GM19467 (cell line): ENCODE measurements at regions not wholly inside any gene's neighbourhood (a gene's known extent, or its start where the extent isn't known, plus 50 kb on each side); places are given as distances from the start of the nearest gene placed in this dataset.

Experiments used
- ATAC-seq: cut with Tn5 transposase; IDR thresholded peaks from one replicate; pipeline ENCODE4 v1.9.1; 2021; ENCODE audit warnings: mild to moderate bottlenecking, moderate library complexity; ENCODE audit not compliant: unreplicated experiment

DNA sequence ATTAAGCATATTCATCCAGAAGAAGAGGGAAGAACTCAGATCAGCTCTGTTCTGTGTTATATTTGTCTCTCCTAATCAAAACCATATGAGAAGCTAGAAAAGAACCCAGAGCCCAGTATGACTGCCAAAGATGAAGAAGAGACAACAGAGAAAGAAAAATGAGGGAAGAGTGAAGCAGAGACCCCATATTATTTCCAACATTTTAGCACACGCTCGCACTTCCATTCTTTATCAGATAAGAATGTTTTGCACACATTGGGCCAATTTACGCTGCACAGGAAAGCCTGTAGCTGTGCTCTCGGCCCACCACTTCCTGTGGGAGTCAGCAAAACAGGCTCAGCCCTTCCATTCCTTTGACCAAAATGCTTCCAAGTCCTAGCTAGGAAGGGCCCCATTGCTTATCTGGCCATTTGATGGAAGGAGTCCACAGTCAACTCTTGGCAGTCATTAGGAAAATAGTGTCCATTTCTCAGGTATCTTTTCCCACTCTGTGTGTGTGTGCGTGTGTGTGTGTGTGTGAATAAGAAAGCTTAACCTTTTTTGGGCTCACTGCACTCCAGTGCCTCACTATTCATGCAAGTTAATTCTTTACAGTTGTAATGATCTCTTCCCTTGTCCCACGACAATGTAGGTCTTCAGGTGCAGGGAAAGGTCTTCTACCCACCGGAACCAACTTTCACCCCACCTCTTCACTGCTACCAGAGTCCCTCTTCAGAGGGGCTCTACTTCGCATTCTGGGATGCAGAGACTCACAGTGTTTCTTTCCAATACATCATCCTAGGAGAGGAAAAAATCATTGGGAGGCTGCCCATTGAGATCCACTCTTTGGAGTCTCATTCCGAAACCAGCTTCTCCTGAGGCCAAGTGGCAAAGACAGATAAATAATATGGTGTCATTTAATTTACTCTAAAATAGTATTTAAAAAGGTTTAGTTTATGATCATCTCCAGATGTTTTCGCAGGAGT is 237.5 kb downstream of the COG6 start:
- ATAC-seq = no peak

DNA sequence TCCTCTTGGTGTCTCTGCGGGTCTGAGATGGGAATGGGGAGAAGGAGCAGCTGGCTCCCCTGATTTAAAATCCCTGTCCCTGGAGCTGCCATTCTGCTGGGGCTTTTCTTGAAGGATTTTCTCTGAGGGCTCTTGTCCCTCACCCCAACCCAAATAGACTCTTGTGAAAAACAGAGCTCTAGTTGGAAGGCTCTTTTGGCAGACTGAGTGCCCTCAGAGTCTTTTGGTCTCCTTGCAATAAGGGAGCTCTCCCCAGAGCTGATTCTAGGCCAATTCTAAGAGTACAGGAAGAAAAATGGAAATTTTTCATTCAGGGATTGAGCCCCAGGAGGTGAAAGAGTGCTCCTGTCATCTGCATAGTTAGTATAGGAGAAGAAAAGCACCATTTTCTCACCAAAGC is 238.3 kb downstream of the COG6 start:
- no peak for ATAC-seq

DNA sequence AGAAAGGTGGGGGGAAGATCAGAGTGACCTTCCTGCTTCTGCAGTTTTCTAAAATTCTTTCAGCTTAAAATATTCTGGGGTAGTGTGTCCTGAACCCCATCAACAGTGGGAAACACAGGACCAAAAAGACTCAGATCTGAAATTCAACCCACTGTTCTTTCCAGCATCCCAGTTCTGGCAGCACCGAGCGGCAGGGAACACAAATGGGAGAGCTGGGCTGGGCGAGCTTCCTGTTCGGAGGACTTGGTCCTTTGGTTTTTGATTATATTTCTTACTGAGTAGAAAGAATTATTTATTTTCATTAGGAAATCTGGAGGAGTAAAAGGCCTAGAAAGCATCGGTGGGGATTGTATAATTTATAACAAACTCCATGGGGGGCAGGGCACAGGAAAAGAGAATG is 239.1 kb downstream of the COG6 start:
- no peak for ATAC-seq

DNA sequence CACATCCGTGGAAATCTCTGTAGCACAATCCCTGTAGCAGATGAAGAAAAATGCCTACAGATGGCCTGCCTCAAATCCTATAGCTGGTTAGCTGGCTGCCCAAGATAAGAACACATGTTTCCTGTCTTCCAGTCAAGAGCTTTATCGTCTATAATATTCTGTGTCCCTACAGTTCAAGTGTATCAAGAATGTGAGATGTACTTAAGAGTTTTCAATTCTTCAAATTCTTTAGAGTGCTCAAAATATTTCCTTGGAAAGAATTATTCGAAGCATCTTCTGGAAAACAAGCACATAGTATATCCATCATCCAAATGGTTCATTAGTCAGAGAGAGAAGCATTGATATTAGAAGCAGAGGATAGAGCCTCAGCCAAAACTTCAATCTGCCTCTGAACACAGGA is 239.8 kb downstream of the COG6 start:
- no peak for ATAC-seq

DNA sequence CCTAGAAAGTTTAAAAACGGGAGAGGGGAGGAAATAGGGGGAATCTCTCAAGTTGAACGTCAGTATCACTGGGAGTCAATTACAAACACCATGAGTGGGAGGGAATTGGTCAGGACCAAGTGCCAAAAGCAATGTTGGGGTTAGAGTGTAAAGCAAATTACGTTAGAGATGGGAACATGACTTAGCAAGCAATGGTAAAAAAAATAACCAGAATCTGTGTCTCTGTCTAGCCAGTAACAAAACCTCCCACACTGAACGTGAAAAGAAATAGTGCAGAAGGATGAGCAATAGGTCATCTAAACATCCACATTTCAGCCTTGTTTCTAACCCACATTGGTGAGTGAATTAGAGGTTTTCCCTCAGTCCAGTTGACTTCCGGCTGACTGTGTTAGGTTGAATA is 242.2 kb downstream of the COG6 start:
- no peak for ATAC-seq

DNA sequence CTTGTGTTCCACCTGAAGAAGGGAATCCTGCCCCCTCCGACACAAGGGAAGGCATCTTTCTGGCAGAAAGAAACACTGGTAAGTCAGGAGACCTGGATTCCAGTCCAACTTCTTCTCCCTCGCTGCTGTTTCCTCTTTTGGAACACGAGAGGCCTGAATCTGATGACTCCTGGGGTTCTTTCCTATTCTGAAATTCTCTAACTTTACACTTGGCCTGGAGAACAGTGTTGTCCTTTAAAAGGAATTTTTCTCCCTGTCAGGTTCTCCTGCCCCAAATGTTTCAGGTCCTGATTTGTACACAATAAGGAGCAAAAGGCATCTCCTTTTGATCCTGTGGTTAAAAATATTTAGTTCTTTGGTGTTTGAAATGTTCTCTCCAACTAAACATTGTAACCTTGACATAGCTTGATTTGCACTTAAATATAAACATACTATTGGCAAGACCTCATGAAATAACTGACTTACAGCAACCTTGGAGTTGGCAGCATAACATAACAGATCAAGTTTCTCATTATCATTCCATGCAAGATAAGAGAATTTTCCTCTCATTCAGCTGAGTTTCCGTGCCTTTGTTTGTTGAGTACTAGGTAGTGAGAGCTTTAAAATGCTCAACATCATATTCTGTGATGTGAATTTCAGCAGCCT is 244.8 kb downstream of the COG6 start:
- ATAC-seq = no peak

DNA sequence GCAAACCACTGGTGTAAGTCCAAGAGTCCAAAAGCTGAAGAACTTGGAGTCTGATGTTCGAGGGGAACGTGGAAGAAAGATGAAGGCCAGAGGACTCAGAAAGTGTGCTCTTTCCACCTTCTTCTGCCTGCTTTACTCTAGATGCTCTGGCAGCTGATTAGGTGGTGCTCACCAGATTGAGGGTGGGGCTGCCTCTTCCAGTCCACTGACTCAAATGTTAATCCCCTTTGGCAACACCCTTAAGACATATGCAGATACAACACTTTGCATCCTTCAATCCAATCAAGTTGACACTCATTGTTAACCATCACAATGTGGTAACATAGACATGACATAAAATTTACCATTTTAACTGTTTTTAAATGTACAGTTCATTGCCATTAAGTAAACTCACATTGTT is 249.5 kb downstream of the COG6 start:
- ATAC-seq = no peak

DNA sequence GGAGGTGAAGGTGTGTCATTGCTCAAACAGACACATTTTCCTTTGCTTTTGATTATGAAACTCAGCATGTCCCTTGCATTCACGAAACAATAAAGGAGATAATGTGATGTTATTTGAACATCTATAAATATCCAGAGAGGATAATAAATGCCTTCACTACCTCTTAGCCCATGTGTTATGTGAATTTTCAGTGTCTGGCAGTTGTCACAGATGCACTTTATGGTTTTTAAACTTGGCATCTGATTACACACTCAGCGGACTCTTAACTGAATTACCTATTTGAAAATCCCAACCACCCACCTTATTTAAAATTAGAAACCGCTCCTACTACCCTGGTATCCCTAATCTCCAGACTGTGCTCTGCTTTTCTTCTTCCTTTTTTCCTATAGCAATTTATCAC is 254.2 kb downstream of the COG6 start:
- no peak for ATAC-seq

DNA sequence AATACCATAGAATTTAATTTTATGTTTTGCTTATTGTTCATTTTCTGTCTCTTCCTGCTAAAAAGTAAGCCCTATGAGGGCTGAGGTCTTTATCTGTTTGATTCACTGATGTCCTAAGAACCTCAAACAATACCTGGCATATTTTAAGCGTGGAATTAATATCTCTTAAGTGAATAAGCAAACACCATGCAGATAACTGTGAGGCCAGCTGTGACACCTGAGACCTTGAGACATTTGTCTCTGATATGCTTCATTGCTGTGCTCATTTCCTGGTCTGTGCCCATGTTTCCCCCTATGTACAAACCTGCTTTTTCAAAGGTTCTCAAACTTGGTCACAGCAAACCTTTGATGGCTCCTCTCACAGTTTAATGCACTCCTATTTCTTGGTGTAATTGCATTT is 254.6 kb downstream of the COG6 start:
- no peak for ATAC-seq

DNA sequence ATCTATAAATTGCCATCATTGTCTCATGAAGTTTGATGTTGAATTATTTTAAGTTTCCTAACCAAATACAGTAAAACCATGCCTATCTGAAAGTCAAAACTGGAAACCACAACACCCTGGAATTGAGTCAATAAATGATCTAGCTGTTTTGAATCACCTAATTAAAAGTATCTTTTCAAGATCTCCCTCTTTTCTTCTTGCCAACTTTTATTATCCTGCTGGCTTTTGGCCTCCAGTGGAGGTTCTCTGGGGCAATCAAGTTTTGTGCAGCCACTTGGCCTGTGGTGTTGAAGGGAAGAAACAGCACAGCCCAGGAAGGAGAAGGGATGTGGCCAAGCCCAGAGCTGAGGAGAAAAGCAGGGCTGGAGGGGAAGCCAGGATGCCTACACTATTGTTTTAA is 255.4 kb downstream of the COG6 start:
- no peak for ATAC-seq

DNA sequence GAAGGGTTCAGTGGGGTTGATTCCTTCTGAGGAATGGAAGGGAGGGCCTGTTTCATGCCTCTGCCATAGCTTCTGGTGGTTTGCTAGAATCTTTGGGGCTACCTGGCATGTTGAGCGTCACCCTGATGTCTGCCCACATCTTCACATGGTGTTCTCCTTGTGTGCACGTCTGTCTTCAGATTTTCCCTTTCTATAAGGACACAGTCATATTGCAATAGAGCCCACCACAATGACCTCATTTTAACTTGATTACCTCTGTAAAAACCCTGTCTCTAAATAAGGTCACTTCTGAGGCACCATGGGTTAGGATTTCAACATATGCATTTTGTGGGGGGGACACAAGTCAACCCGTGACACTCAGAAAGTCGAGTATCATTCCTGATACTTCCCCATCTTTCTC is 257.9 kb downstream of the COG6 start:
- no peak for ATAC-seq

DNA sequence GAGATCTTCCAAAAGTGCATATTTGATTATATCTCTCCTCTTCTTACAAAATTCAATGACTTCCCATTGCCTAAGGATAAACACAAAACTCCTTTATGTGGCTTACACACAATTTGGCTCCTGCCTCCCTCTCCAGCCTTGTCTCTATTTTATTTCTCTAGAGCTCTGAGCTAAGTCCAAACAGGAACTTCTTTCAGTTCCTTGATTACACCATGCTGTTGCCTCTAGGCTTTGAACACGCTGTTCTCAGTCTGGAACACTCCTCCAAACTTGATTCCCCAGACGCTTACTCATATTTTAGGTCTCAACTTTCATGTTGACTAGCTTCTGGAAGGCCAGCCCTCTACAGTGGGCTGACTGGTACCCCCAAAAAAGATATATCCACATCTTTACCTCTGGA is 258.5 kb downstream of the COG6 start:
- no peak for ATAC-seq

DNA sequence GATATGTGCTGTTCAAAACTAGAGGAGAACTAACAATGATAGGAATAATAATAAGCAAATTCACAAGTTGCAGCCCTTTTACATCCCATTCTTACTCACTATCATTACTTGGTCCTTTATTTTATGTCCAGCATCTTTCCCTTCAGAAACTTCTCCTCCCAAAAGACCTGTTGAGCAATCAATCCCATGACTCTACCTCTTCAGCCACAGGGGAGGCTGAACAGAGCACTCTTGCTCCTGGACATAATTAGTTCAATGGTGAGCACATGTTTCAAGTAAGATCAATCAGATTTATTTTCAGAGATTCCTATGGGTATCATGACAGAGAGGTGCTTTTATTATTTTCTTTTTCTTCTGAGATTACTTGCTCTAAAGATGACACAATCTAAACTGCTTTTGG is 260.0 kb downstream of the COG6 start:
- ATAC-seq = no peak

DNA sequence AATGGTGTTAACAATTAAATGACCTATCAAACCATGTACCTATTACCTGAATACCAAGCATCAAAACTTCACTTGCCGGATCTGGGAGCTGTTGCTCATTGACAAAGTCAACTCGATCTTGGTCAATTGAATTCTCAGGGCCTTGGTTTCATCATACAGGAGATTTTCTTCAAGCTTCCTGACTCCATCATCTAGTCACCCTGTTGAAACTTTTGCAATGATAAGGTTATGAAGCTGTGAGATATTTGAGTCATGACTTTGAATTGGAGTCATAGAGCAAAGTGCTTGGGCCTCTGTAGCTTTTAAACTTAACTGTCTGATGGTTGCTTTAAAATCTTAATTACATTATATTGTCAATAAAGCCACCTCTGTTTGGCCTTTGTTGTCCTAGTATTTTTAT is 260.9 kb downstream of the COG6 start:
- ATAC-seq = no peak

DNA sequence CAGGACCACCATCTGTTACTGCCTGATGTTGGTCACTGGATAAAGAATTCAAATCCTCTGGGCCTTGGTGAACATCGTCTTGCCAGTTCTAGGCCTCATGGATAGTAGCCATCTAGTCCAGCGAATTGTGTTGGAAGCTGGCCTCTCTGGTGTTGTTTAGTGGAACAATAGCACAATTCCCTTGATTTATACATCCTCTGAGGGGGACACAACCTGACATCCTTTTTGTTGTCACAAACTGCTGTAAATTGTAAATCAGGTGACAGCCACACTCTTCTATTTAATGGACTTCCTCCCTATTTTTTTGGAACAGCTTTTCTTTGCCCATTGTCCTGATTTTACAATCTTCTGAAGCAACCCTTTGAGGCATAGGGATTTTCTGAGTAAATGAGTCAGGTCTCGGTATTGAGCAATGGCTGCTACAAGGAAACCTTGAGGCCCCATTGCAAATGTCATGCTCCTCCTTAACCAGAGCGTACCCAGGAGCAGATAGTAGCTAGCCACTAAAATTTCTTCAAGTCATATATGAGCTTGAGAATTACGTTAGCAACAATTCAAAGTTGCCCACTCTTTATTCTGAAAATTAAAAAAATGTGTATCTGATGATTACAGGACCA is 263.3 kb downstream of the COG6 start:
- ATAC-seq = no peak

DNA sequence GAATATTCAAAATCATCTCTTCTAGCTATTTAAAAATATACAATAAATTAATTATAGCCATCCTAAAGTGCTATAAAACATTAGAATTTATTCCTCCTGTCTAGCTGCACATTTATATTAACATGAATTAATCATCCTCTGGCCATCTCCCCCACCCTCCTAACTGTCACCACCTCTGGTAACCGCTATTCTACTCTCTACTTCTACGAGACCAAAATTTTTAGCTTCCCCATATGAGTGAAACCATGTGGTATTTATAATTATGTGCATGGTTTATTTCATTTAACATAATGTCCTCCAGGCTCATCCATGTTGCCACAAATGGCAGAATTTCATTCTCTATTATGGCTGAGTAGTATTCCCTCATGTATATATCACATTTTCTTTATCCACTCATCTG is 265.2 kb downstream of the COG6 start:
- ATAC-seq = no peak

DNA sequence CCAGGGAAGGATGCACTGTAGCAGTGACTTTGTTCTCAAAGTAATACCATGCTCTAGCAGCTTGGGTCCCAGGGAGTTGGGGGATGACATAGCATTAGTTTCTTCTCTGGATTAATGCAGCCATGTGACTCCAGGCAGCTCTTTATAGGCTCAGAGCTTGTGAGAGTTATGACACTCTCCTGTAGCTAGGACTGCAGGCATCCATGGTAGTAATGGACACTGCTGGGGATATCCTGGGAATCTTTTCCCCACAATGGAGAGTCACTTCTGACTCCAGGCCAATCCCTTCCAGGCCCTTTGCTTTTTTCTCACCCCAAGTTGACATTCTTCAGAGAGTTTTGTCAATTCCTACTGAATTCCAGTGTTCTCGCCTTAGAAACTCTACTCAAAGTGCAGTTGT is 270.9 kb downstream of the COG6 start:
- ATAC-seq = no peak

DNA sequence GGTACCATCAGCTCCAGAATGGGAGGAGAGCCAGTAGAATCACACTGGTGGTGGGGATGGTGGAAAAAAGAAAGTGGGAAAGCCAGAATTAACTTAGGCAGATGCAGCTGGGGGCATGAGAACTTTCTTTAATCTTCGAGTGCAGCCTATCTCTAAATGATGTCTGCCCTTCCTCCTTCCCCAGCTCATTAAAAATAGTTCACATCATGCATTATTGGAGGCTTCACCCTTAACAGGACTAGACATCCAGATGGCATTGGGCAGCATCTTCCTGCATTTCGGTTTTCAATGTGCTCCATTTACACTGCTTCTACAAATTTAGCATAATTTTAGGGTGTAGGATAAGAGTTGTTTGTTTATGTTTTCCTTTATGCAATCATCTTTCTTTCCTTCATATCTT is 272.8 kb downstream of the COG6 start:
- no peak for ATAC-seq

DNA sequence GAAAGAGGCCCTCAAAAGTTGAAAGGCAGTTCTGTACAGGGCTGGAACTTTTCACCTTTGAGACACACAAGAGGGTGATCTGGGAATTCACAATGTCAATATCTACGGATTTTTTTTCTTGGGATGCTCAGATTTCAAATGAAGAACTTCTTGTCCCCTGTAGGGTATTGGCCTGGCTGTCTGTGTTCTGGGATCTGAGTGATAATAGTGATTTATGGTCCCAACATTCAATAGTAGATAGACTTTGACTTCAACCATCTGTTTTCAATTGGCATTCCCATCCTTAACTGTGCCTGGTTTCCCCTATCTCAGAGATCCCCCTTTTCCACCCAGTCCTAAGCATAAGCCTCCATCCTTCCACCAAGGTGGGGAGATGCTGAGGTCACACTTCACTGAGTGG is 274.1 kb downstream of the COG6 start:
- no peak for ATAC-seq

DNA sequence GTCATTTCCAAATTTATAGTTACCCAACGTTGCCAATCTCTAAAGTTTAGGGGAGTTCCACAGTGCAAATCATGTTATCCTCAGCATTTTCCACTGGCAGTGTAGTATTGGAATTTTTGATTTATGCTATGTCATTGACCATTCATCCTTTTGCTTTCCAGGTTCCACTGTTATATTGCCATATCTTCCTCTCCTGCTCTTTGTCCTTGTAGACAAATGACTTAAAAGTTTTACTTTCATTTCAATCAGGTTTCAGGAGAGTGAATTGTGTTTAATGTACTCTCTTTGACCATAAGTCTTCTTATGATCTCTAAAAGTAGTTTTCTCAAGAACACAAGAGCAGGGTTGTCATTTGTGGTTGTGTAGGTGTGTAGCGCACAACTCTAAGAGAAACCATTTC is 274.6 kb downstream of the COG6 start:
- ATAC-seq = no peak

DNA sequence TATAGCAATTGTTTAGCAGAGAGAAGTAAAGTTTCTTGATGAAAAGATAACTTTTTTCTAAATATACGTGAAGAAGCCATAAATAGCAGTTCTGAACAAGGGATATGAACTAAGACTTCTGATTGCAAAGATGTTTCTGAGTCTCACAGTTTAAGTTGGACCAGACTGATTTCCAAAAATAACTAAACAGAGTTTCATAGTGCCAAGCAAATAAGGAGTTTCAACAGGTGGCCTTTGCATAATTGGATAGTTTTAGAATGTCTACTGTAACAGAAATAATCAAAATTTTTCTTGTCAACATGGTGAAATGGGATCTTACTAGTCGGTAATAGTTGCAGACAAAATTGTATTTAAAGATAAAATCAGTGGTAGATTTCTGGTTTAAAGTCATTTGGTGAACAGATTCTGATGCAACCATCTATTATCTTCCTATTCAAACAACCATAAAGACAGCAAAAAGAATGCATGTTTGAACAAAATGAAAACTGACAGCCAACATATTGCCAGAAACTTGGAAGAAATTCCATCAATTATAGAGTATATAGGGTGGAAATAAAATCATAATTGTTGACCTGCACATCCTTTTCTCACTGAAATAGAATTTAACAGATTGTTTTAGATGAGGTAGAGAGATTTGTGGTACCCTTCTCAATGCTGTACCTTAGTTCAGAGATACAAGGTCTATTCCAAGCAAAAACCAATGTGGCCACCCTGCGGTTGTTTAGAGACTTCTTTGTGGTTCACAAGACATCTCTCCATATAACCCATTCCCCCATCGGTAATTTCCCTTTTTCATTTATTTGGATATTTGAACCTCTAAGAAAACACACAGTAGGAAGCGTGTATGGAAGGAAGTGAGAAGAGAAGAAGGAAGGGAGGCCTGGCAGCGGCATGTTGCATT is 275.3 kb downstream of the COG6 start:
- no peak for ATAC-seq
